Nephron (organoid): ENCODE measurements at regions not wholly inside any gene's neighbourhood (a gene's known extent, or its start where the extent isn't known, plus 50 kb on each side); places are given as distances from the start of the nearest gene placed in this dataset.

Experiments
- H3K27ac Mint-ChIP-seq, 3 experiments: 2 replicates each; pipeline ENCODE4 v1.8.0; 2020; ENCODE audit warnings: mixed read lengths in 3 of 3, mild to moderate bottlenecking in 2 of 3, moderate library complexity in 1 of 3
- H3K27me3 Mint-ChIP-seq: 2 replicates; pipeline ENCODE4 v1.8.0; 2021; ENCODE audit warnings: low read depth, mild to moderate bottlenecking, moderate library complexity, mixed read lengths
- H3K36me3 Mint-ChIP-seq: 2 replicates; pipeline ENCODE4 v1.8.0; 2020; ENCODE audit warnings: low read depth, mixed read lengths
- H3K4me1 Mint-ChIP-seq: 2 replicates; pipeline ENCODE4 v1.8.0; 2020; ENCODE audit warnings: mixed read lengths
- H3K4me3 Mint-ChIP-seq, 3 experiments: 2 replicates each; pipeline ENCODE4 v1.8.0; 2020; ENCODE audit warnings: mild to moderate bottlenecking in 3 of 3, mixed read lengths in 3 of 3, moderate library complexity in 2 of 3
- H3K9me3 Mint-ChIP-seq: 2 replicates; pipeline ENCODE4 v1.8.0; 2020; ENCODE audit warnings: mixed read lengths
- TF ChIP-seq, protein P1 (sequence below), 3 experiments: fragments of 200-600 bp; sonication (generic); IDR thresholded peaks; one replicate each; pipeline ENCODE4 v1.5.0; 2021; ENCODE audit warnings: antibody characterized with exemption in 3 of 3; ENCODE audit not compliant: unreplicated experiment in 3 of 3

DNA sequence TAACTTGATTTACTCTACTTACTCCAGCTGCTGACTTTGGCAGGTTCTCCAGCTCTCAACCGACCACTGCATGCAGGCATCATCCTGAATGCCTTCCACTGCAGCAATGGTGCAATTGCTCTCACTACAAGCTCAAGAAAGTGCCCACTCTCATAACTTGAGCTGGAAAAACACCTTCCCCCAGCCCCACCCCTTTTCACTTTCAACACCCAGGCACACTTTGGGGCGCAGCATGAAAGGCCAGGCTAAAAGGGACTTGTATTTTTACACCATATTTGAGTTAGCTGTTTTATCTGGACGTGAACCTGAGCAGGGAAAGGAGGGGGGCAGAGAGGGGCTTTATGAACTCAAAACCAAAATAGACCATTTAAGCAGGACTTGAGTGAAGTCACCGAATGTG lies 274.5 kb downstream of the RAB28 start:
- Mint-ChIP-seq H3K4me3 (no peak overlapping the region), H3K9me3 (no peaks in the 10 kb centered on the region), H3K36me3 (no peaks in the 10 kb centered on the region), H3K27ac (no peak overlapping the region), H3K27me3 (peaks cover 2% of the 10 kb centered on the region), H3K4me1 (peaks cover 19% of the 10 kb centered on the region)
- TF ChIP-seq, protein P1, sequence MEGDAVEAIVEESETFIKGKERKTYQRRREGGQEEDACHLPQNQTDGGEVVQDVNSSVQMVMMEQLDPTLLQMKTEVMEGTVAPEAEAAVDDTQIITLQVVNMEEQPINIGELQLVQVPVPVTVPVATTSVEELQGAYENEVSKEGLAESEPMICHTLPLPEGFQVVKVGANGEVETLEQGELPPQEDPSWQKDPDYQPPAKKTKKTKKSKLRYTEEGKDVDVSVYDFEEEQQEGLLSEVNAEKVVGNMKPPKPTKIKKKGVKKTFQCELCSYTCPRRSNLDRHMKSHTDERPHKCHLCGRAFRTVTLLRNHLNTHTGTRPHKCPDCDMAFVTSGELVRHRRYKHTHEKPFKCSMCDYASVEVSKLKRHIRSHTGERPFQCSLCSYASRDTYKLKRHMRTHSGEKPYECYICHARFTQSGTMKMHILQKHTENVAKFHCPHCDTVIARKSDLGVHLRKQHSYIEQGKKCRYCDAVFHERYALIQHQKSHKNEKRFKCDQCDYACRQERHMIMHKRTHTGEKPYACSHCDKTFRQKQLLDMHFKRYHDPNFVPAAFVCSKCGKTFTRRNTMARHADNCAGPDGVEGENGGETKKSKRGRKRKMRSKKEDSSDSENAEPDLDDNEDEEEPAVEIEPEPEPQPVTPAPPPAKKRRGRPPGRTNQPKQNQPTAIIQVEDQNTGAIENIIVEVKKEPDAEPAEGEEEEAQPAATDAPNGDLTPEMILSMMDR (IDR thresholded peaks at IDR 0.05; ENCODE audit: unreplicated experiment in 3 of 3) = no peak

DNA sequence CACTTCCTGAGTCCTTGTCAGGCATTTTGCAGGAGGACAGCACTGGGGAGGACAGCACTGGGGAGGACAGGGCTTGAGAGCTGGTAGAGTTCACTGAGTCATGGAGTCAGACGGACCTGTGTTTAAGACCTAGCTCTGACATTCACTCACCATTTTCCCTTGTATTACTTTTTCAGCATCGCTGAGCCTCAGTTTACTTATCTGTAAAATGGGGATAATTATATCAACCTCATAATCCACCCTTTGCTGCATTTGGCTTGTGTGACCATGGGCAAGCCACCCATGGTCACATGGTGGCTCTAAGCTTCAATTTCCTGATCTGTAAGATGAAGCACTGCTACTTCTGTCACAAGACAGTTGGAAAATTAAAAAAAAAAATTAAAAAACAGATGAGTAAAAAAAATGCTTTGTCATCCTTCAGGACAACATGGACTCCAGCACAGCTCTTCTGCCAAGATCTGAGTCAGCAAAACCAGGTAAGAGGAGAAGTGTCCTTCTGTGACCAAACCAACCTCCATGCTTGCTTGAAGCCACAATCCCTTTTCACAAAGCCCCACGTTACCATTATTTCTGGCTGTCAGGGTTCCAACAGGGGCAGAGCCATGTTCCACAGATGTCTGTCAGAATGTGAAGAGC lies 275.5 kb downstream of the RAB28 start:
- TF ChIP-seq, protein P1 (IDR thresholded peaks at IDR 0.05; ENCODE audit: unreplicated experiment in 3 of 3) = no peak
- H3K27ac Mint-ChIP-seq = no peak overlapping the region
- no peaks in the 10 kb centered on the region for H3K9me3 Mint-ChIP-seq
- H3K27me3 Mint-ChIP-seq = peaks cover 4% of the 10 kb centered on the region
- peaks cover 21% of the 10 kb centered on the region for H3K4me1 Mint-ChIP-seq
- no peak overlapping the region for H3K4me3 Mint-ChIP-seq
- no peaks in the 10 kb centered on the region for H3K36me3 Mint-ChIP-seq

DNA sequence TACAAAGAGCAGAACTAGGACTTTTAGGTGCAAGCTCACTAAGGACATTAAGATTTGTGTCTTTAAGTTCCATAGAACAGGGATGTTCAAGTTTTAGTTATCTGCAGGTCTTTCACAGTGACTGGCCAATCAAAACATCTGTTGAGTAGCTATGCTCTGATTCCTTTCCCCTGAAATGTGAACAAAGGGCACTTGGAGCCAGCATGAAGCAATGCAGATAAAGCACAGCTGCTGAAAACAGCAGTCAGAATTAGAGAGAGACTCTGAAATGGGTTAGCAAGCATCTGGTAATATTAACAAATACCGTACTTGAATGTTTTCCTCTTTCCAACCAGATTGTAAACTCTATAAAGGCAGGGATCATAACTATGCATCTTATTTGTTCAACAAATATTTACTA lies 276.9 kb downstream of the RAB28 start:
- Mint-ChIP-seq H3K27me3 (peaks cover 4% of the 10 kb centered on the region), H3K9me3 (no peaks in the 10 kb centered on the region), H3K27ac (no peak overlapping the region), H3K4me1 (peaks cover 30% of the 10 kb centered on the region), H3K36me3 (no peaks in the 10 kb centered on the region), H3K4me3 (no peak overlapping the region)
- TF ChIP-seq, protein P1 (IDR thresholded peaks at IDR 0.05; ENCODE audit: unreplicated experiment in 3 of 3) = no peak

DNA sequence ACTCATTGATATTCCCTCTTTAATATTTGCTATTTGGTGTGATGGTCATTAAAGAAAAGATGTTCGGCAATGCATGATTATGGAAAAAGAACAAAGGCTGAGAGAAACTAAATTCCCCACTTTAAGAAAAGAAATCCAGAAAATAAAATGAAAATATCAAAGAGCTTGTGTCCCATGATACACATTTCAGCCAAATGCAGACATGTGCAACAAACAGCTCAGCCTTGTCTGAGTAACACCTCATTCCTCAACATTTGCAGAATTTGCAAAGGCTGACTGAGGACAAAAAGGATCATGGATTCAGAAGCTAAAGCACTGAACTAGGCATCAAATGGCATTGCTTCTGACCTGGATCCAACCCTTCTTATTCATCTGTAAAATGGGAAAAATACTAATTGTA lies 281.0 kb downstream of the RAB28 start:
- Mint-ChIP-seq H3K27me3 (peaks cover 4% of the 10 kb centered on the region), H3K9me3 (no peaks in the 10 kb centered on the region), H3K4me3 (no peak overlapping the region), H3K27ac (no peak overlapping the region), H3K4me1 (peaks cover 14% of the 10 kb centered on the region), H3K36me3 (no peaks in the 10 kb centered on the region)
- TF ChIP-seq, protein P1 (IDR thresholded peaks at IDR 0.05; ENCODE audit: unreplicated experiment in 3 of 3) = no peak

DNA sequence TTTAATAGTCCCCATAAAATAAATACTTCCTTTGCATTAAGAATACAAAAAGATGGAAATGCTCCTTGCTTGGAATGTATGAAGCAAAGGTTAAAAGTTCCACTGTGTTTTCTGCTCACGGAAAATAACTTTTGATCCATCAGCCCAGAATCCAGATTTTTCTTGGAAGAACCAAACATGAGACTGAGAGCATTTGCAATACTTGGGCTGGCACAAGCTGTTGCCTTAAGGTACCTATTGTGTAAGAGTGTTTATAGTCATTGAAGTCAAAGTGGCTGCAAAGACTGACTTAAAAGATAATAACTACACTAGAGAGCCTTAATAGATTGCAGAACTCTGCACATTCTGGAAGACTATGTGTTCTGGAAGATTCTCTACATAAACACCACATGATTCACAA lies 281.4 kb downstream of the RAB28 start:
- no peak overlapping the region for H3K4me3 Mint-ChIP-seq
- no peak overlapping the region for H3K27ac Mint-ChIP-seq
- H3K27me3 Mint-ChIP-seq = peaks cover 4% of the 10 kb centered on the region
- no peaks in the 10 kb centered on the region for H3K36me3 Mint-ChIP-seq
- TF ChIP-seq, protein P1 (IDR thresholded peaks at IDR 0.05; ENCODE audit: unreplicated experiment in 3 of 3) = no peak
- peaks cover 14% of the 10 kb centered on the region for H3K4me1 Mint-ChIP-seq
- no peaks in the 10 kb centered on the region for H3K9me3 Mint-ChIP-seq

DNA sequence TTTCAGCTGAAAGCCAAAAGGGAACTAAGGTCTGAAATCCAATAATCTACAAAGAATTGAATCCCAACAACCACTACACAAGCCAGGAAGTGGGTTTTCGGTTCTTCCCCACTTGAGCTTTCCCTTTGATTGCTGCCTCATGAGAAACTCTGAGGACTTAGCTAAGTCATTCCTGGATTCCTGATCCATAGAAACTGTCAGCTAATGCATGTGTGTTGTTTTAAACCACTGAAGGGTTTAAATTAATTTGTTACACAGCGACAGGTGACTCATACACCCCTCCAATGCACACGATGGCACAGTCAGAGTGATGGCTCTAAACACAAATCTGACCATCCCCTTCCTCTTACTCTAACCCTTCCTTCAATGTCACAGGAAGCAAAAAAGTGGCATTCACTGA lies 282.9 kb downstream of the RAB28 start:
- no peaks in the 10 kb centered on the region for H3K36me3 Mint-ChIP-seq
- no peak overlapping the region for H3K27ac Mint-ChIP-seq
- peaks cover 4% of the 10 kb centered on the region for H3K27me3 Mint-ChIP-seq
- H3K4me1 Mint-ChIP-seq = peaks cover 16% of the 10 kb centered on the region
- H3K4me3 Mint-ChIP-seq = no peak overlapping the region
- H3K9me3 Mint-ChIP-seq = no peaks in the 10 kb centered on the region
- TF ChIP-seq, protein P1 (IDR thresholded peaks at IDR 0.05; ENCODE audit: unreplicated experiment in 3 of 3) = no peak
